ENCODE measurements at regions not wholly inside any gene's neighbourhood (a gene's known extent, or its start where the extent isn't known, plus 50 kb on each side); places are given as distances from the start of the nearest gene placed in this dataset.

DNA sequence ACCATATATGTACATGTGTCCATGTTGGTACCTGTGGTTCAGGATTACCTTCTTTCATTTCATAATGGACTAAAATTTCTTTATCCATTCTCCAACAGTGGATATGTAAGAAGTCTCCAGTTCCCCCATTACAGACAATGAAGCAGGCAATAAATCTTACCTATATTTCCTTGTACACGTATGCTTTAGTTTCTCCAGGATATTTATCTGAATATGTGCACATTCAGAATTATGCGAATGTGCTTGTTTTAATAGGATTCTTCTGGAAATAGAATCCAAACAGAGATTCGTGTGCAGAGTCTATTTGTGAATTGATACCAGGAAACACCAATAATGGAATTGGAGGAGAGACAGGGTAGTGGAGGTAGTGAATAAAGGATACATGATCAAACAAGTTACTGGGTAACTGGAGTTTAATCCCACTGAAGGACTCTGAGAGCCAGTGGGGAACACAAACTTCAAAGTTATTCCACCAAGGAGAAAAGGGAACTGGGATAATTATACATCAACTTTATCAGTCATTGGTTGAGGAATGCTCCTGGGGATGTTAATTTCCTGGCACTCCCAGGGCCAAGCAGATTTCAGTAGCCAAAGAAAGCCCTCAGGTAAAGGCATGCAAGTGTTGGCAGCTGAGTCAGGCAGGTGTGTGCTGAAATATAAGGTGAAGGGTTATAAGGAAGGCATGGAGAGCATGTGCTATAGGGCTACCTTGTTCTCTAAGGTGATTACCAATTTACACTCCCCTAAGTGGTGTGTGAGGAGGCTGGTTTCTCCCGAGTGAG is 374.9 kb upstream of the PBX1 start:
- dilution Hi-C loops (cut with HindIII; ENCODE audit: low sequenced_read_pairs, unreplicated experiment), result no loop called here

More for the DNA sequence above, 374.9 kb upstream of the PBX1 start:
- Histone ChIP-seq H2BK120ac (ENCODE audit: low read depth, low read length) (no peak overlapping the region), H3K9ac (ENCODE audit: low read depth, low read length) (no peak overlapping the region), H3K4me1 (ENCODE audit: control insufficient read depth, insufficient read depth, low read length) (no peaks in the 10 kb centered on the region), H4K5ac (ENCODE audit: low read depth, low read length) (no peak overlapping the region), H2AFZ (replicated peaks; ENCODE audit: low read length, poor library complexity) (no peak overlapping the region), H4K91ac (ENCODE audit: insufficient read depth, low read depth, low read length) (no peak overlapping the region), H3K36me3 (ENCODE audit: control insufficient read depth, insufficient read depth, low read length) (no peaks in the 10 kb centered on the region), H4K8ac (ENCODE audit: low read depth in 2 of 2, low read length in 2 of 2) (no peak overlapping the region), H3K9me1 (ENCODE audit: insufficient read depth, low read length) (no peaks in the 10 kb centered on the region), H2AK5ac (ENCODE audit: low read depth, low read length) (no peak overlapping the region), H3K14ac (replicated peaks; ENCODE audit: low read depth, low read length) (no peak overlapping the region), H3K79me1 (ENCODE audit: low read depth in 1 of 2, low read length in 2 of 2) (no peaks in the 10 kb centered on the region), H3K4me2 (ENCODE audit: low read depth, low read length) (no peak overlapping the region), H3K27me3 (ENCODE audit: control insufficient read depth, insufficient read depth, low read length) (no peaks in the 10 kb centered on the region), H2AK9ac (replicated peaks; ENCODE audit: low read depth, low read length, poor library complexity) (no peak overlapping the region), H3K27ac (ENCODE audit: insufficient read depth, low read length) (no peak overlapping the region), H3K4ac (ENCODE audit: low read depth, low read length) (no peak overlapping the region), H2BK15ac (ENCODE audit: low read depth, low read length) (no peak overlapping the region), H4K20me1 (ENCODE audit: insufficient read depth, low read length) (no peaks in the 10 kb centered on the region), H2BK20ac (ENCODE audit: low read depth, low read length) (no peak overlapping the region), H3K18ac (ENCODE audit: low read depth, low read length) (no peak overlapping the region), H3K56ac (ENCODE audit: extremely low read depth, insufficient read depth, low read length) (no peak overlapping the region), H3K23ac (ENCODE audit: low read depth, low read length) (no peak overlapping the region), H3K9me3 (ENCODE audit: control insufficient read depth, insufficient read depth, low read length) (no peaks in the 10 kb centered on the region), H3K4me3 (ENCODE audit: insufficient read depth, low read depth, low read length) (no peak overlapping the region), H2BK5ac (ENCODE audit: low read depth, low read length, poor library complexity, severe bottlenecking) (no peak overlapping the region)
- in situ Hi-C loops (cut with MboI; ENCODE audit: low sequenced_read_pairs), result no loop called here
- TF ChIP-seq MAZ (IDR thresholded peaks at IDR 0.05; ENCODE audit: borderline replicate concordance, low read depth, low read length), result no peak
- no peak for TF ChIP-seq BHLHE40 (IDR thresholded peaks at IDR 0.05; ENCODE audit: low read depth, low read length)
- TF ChIP-seq CEBPB (IDR thresholded peaks at IDR 0.05; ENCODE audit: low read depth, low read length), result no peak
- no peak for TF ChIP-seq POLR2A (IDR thresholded peaks at IDR 0.05; ENCODE audit: low read depth, low read length)
- TF ChIP-seq, protein P1, sequence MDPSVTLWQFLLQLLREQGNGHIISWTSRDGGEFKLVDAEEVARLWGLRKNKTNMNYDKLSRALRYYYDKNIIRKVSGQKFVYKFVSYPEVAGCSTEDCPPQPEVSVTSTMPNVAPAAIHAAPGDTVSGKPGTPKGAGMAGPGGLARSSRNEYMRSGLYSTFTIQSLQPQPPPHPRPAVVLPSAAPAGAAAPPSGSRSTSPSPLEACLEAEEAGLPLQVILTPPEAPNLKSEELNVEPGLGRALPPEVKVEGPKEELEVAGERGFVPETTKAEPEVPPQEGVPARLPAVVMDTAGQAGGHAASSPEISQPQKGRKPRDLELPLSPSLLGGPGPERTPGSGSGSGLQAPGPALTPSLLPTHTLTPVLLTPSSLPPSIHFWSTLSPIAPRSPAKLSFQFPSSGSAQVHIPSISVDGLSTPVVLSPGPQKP (IDR thresholded peaks at IDR 0.05; ENCODE audit: borderline replicate concordance, low read depth, low read length), result no peak
- TF ChIP-seq, protein P2, sequence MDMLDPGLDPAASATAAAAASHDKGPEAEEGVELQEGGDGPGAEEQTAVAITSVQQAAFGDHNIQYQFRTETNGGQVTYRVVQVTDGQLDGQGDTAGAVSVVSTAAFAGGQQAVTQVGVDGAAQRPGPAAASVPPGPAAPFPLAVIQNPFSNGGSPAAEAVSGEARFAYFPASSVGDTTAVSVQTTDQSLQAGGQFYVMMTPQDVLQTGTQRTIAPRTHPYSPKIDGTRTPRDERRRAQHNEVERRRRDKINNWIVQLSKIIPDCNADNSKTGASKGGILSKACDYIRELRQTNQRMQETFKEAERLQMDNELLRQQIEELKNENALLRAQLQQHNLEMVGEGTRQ (IDR thresholded peaks at IDR 0.05; ENCODE audit: low read depth, low read length), result no peak
- TF ChIP-seq SMC3 (IDR thresholded peaks at IDR 0.05; ENCODE audit: low read depth, low read length), result no peak
- CTCF ChIA-PET, result no interaction called here
- 0% methylated on average over 1 of the region's 4 CpGs; no CpG with 5 or more reads in 1 of the 2 experiments for WGBS, 2 experiments (ENCODE audit: extremely low coverage in 2 of 2, insufficient read length in 1 of 2)
- DNase-seq (no peak), ATAC-seq (ENCODE audit: low read depth) (no peak)
- POLR2A ChIA-PET (ENCODE audit: unreplicated experiment), result no interaction called here
- BruUV-seq (replicated peaks), result no TSS peak
- intact Hi-C loops (cut with micrococcal nuclease), result no loop called here

All from IMR-90 (cell line).